H9 (cell line): ENCODE measurements at regions not wholly inside any gene's neighbourhood (a gene's known extent, or its start where the extent isn't known, plus 50 kb on each side); places are given as distances from the start of the nearest gene placed in this dataset.

Experiments
- DNase-seq: peaks from one replicate; pipeline ENCODE4 v3.0.0-alpha.2; 2017
- H2AFZ ChIP-seq: one replicate; pipeline ENCODE4 v1.6.1; 2013; ENCODE audit warnings: mild to moderate bottlenecking, low read length, control low read depth, moderate library complexity
- H2AK5ac ChIP-seq: 2 replicates; pipeline ENCODE4 v1.6.1; 2013; ENCODE audit warnings: low read length, control low read depth, mixed read lengths; ENCODE audit not compliant: insufficient read length
- H2BK120ac ChIP-seq: one replicate; pipeline ENCODE4 v1.6.1; 2013; ENCODE audit warnings: low read depth, mild to moderate bottlenecking, low read length, control low read depth, inconsistent platforms; ENCODE audit not compliant: poor library complexity, severe bottlenecking
- H2BK12ac ChIP-seq: 2 replicates; pipeline ENCODE4 v1.6.1; 2013; ENCODE audit warnings: low read length, control low read depth, mixed read lengths, low read depth; ENCODE audit not compliant: insufficient read length
- H2BK15ac ChIP-seq: 2 replicates; pipeline ENCODE4 v1.6.1; 2013; ENCODE audit warnings: low read depth, low read length, control low read depth
- H2BK20ac ChIP-seq: one replicate; pipeline ENCODE4 v1.6.1; 2013; ENCODE audit warnings: low read depth, mild to moderate bottlenecking, low read length, control low read depth, inconsistent platforms; ENCODE audit not compliant: poor library complexity, severe bottlenecking
- H2BK5ac ChIP-seq: 2 replicates; pipeline ENCODE4 v1.6.1; 2013; ENCODE audit warnings: low read length, control low read depth, mixed read lengths; ENCODE audit not compliant: insufficient read length
- H3K14ac ChIP-seq: 2 replicates; pipeline ENCODE4 v1.6.1; 2013; ENCODE audit warnings: low read length, control low read depth; ENCODE audit not compliant: insufficient read depth
- H3K18ac ChIP-seq: 2 replicates; pipeline ENCODE4 v1.6.1; 2013; ENCODE audit warnings: low read depth, mild to moderate bottlenecking, mixed read lengths, low read length, control low read depth; ENCODE audit not compliant: insufficient read length
- H3K23ac ChIP-seq: 2 replicates; pipeline ENCODE4 v1.6.1; 2013; ENCODE audit warnings: low read length, control low read depth, mixed read lengths, low read depth; ENCODE audit not compliant: insufficient read length
- H3K23me2 ChIP-seq: 2 replicates; pipeline ENCODE4 v1.6.1; 2013; ENCODE audit warnings: low read depth, mild to moderate bottlenecking, mixed read lengths, low read length, control low read depth; ENCODE audit not compliant: insufficient read length, poor library complexity, severe bottlenecking
- H3K27ac ChIP-seq: 2 replicates; pipeline ENCODE4 v1.5.1; 2013; ENCODE audit warnings: low read length, control low read depth, mixed read lengths, low read depth; ENCODE audit not compliant: insufficient read length
- H3K27me3 ChIP-seq: 2 replicates; pipeline ENCODE4 v1.6.1; 2013; ENCODE audit warnings: low read length, control low read depth, inconsistent platforms; ENCODE audit not compliant: insufficient read depth
- H3K4ac ChIP-seq: 2 replicates; pipeline ENCODE4 v1.6.1; 2013; ENCODE audit warnings: low read depth, mild to moderate bottlenecking, control low read depth, inconsistent platforms, low read length, moderate library complexity
- H3K4me1 ChIP-seq: 2 replicates; pipeline ENCODE4 v1.6.1; 2013; ENCODE audit warnings: low read length, control low read depth, inconsistent platforms; ENCODE audit not compliant: insufficient read depth
- H3K4me2 ChIP-seq: 2 replicates; pipeline ENCODE4 v1.6.1; 2013; ENCODE audit warnings: low read length, control low read depth, mixed read lengths; ENCODE audit not compliant: insufficient read length, insufficient read depth
- H3K56ac ChIP-seq: 2 replicates; pipeline ENCODE4 v1.6.1; 2013; ENCODE audit warnings: low read depth, mild to moderate bottlenecking, mixed read lengths, low read length, control low read depth; ENCODE audit not compliant: insufficient read length
- H3K79me1 ChIP-seq: 2 replicates; pipeline ENCODE4 v1.6.1; 2013; ENCODE audit warnings: low read depth, mild to moderate bottlenecking, moderate library complexity, low read length, control low read depth, inconsistent platforms; ENCODE audit not compliant: insufficient read depth, poor library complexity, severe bottlenecking
- H3K79me2 ChIP-seq: 2 replicates; pipeline ENCODE4 v1.6.1; 2013; ENCODE audit warnings: low read length, control low read depth, inconsistent platforms; ENCODE audit not compliant: insufficient read depth
- H3K9ac ChIP-seq: 2 replicates; pipeline ENCODE4 v1.6.1; 2013; ENCODE audit warnings: low read length, control low read depth, mixed read lengths; ENCODE audit not compliant: insufficient read length; ENCODE audit errors: extremely low read depth
- H3K9me3 ChIP-seq: one replicate; pipeline ENCODE4 v1.6.1; 2013; ENCODE audit warnings: low read depth, low read length, inconsistent platforms; ENCODE audit not compliant: control insufficient read depth
- H3T11ph ChIP-seq: one replicate; pipeline ENCODE4 v1.6.1; 2013; ENCODE audit warnings: mild to moderate bottlenecking, low read length, control low read depth, inconsistent platforms
- H4K20me1 ChIP-seq: one replicate; pipeline ENCODE4 v1.6.1; 2013; ENCODE audit not compliant: control insufficient read depth, insufficient read length, insufficient read depth
- H4K5ac ChIP-seq: 2 replicates; pipeline ENCODE4 v1.6.1; 2013; ENCODE audit warnings: low read depth, mild to moderate bottlenecking, mixed read lengths, low read length, control low read depth; ENCODE audit not compliant: insufficient read length
- H4K8ac ChIP-seq: replicated peaks from 2 replicates; pipeline ENCODE4 v1.6.1; 2013; ENCODE audit warnings: low read length, control low read depth, mixed read lengths, low read depth; ENCODE audit not compliant: insufficient read length
- H4K91ac ChIP-seq: 2 replicates; pipeline ENCODE4 v1.6.1; 2013; ENCODE audit warnings: low read depth, mild to moderate bottlenecking, moderate library complexity, mixed read lengths, low read length, control low read depth; ENCODE audit not compliant: insufficient read length
- H3K27ac Mint-ChIP-seq, 3 experiments: 2 replicates in 2 of 3; 3 replicates in 1 of 3; pipeline ENCODE4 v1.8.0; 2020 to 2021; ENCODE audit warnings: mixed read lengths in 3 of 3, mild to moderate bottlenecking in 1 of 3, moderate library complexity in 1 of 3
- H3K27me3 Mint-ChIP-seq: 2 replicates; pipeline ENCODE4 v1.8.0; 2021; ENCODE audit warnings: low read depth, mild to moderate bottlenecking, moderate library complexity, mixed read lengths
- H3K36me3 Mint-ChIP-seq, 3 experiments: 2 replicates in 2 of 3; 3 replicates in 1 of 3; pipeline ENCODE4 v1.8.0; 2020 to 2021; ENCODE audit warnings: low read depth in 3 of 3, mixed read lengths in 3 of 3; ENCODE audit not compliant: insufficient read depth in 1 of 3
- H3K4me1 Mint-ChIP-seq, 2 experiments: 2 replicates each; pipeline ENCODE4 v1.8.0; 2020; ENCODE audit warnings: mixed read lengths in 2 of 2
- H3K4me3 Mint-ChIP-seq, 2 experiments: 2 replicates in 1 of 2; 3 replicates in 1 of 2; pipeline ENCODE4 v1.8.0; 2020 to 2021; ENCODE audit warnings: mild to moderate bottlenecking in 2 of 2, mixed read lengths in 2 of 2, moderate library complexity in 1 of 2
- H3K9me3 Mint-ChIP-seq, 2 experiments: 2 replicates in 1 of 2; 3 replicates in 1 of 2; pipeline ENCODE4 v1.8.0; 2020; ENCODE audit warnings: mild to moderate bottlenecking in 2 of 2, mixed read lengths in 2 of 2, moderate library complexity in 1 of 2
- CTCF ChIP-seq: fragments of 200-600 bp; sonication (generic); conservative IDR thresholded peaks from 3 replicates; pipeline ENCODE4 v1.8.0; 2021; ENCODE audit warnings: antibody characterized with exemption, mild to moderate bottlenecking
- WGBS: extraction: QIAGEN DNeasy Blood & Tissue Kit; methylation state at CpG from one replicate; pipeline ENCODE4 v1.1.7; 2013; ENCODE audit warnings: missing lambda C conversion rate, low lambda C conversion rate, mixed read lengths; ENCODE audit not compliant: insufficient read length; ENCODE audit errors: extremely low coverage; 5-methylcytosine and 5-hydroxymethylcytosine counted together

GRCh38 chr5:2180456-2180855 lies 297.7 kb upstream of the IRX4 start:
- no peaks in the 10 kb centered on the region for H3K23me2 ChIP-seq
- H2AK5ac ChIP-seq, result no peak overlapping the region
- no peaks in the 10 kb centered on the region for H3K27me3 ChIP-seq
- no peak overlapping the region for H2BK20ac ChIP-seq
- H3K79me2 ChIP-seq, result no peaks in the 10 kb centered on the region
- no peak overlapping the region for H2BK12ac ChIP-seq
- H3K9me3 Mint-ChIP-seq, result no peaks in the 10 kb centered on the region
- H3K14ac ChIP-seq, result no peak overlapping the region
- no peak for TF ChIP-seq CTCF
- no peaks in the 10 kb centered on the region for H4K20me1 ChIP-seq
- H2BK5ac ChIP-seq, result no peak overlapping the region
- no peaks in the 10 kb centered on the region for H3K79me1 ChIP-seq
- no peak overlapping the region for H4K5ac ChIP-seq
- H3T11ph ChIP-seq, result no peak overlapping the region
- no peak overlapping the region for H3K27ac ChIP-seq
- no peaks in the 10 kb centered on the region for H3K9me3 ChIP-seq
- no peak overlapping the region for H3K4me2 ChIP-seq
- no peaks in the 10 kb centered on the region for H3K36me3 Mint-ChIP-seq
- no CpG with 5 or more reads among the region's 17 CpGs for WGBS
- H2BK120ac ChIP-seq, result no peak overlapping the region
- no peak for DNase-seq
- no peak overlapping the region for H2BK15ac ChIP-seq
- no peak overlapping the region for H4K91ac ChIP-seq
- no peaks in the 10 kb centered on the region for H3K27me3 Mint-ChIP-seq
- no peak overlapping the region for H3K9ac ChIP-seq
- H3K23ac ChIP-seq, result no peak overlapping the region
- no peak overlapping the region for H4K8ac ChIP-seq
- no peaks in the 10 kb centered on the region for H3K4me1 Mint-ChIP-seq
- H3K4me1 ChIP-seq, result no peaks in the 10 kb centered on the region
- no peak overlapping the region for H3K4me3 Mint-ChIP-seq
- H3K56ac ChIP-seq, result no peak overlapping the region
- no peak overlapping the region for H2AFZ ChIP-seq
- H3K18ac ChIP-seq, result no peak overlapping the region
- H3K27ac Mint-ChIP-seq, result no peak overlapping the region
- no peak overlapping the region for H3K4ac ChIP-seq
